Sigmoid colon (tissue), 6 donors: ENCODE measurements at regions not wholly inside any gene's neighbourhood (a gene's known extent, or its start where the extent isn't known, plus 50 kb on each side); places are given as distances from the start of the nearest gene placed in this dataset.

Experiments used
- DNase-seq: peaks from one replicate; pipeline ENCODE4 v3.0.0-alpha.2; 2019
- H3K27ac ChIP-seq, 4 donors: fragments of 200-600 bp; sonication (generic); one replicate each; pipeline ENCODE4 v1.5.1; 2016 to 2019; ENCODE audit warnings: mild to moderate bottlenecking in 1 of 4
- H3K27me3 ChIP-seq, 3 donors: fragments of 200-600 bp; sonication (generic); one replicate each; pipeline ENCODE4 v1.5.1; 2019; ENCODE audit warnings: mild to moderate bottlenecking in 1 of 3
- H3K36me3 ChIP-seq, 4 donors: fragments of 200-600 bp; sonication (generic); one replicate each; pipeline ENCODE4 v1.5.1; 2016 to 2019
- H3K4me1 ChIP-seq, 4 donors: fragments of 200-600 bp; sonication (generic); one replicate each; pipeline ENCODE4 v1.5.1; 2017 to 2019
- H3K4me3 ChIP-seq, 4 donors: fragments of 200-600 bp; sonication (generic); one replicate each; pipeline ENCODE4 v1.5.1; 2017 to 2019; ENCODE audit warnings: mild to moderate bottlenecking in 2 of 4, moderate library complexity in 1 of 4
- H3K9me3 ChIP-seq, 4 donors: fragments of 200-600 bp in 3 of 4; sonication (generic) in 3 of 4; one replicate each; pipeline versions ENCODE4 v1.5.1 to v1.6.1; 2013 to 2019
- EP300 ChIP-seq, 4 donors: sonication (generic); formaldehyde crosslinking; IDR thresholded peaks; one replicate each; pipeline ENCODE4 v1.6.1; 2017; ENCODE audit warnings: antibody characterized with exemption in 4 of 4
- POLR2A ChIP-seq, 2 donors: fragments of 450-650 bp; IDR thresholded peaks; one replicate each; pipeline ENCODE4 v1.6.1; 2016; ENCODE audit warnings: antibody characterized with exemption in 2 of 2, mild to moderate bottlenecking in 2 of 2, moderate library complexity in 2 of 2
- POLR2AphosphoS5 ChIP-seq, 4 donors: sonication (generic); formaldehyde crosslinking; IDR thresholded peaks; one replicate each; pipeline ENCODE4 v1.6.1; 2017; ENCODE audit warnings: antibody characterized with exemption in 4 of 4
- WGBS, 2 donors: extraction: QIAGEN DNeasy Blood & Tissue Kit; methylation state at CpG; one replicate each; pipeline ENCODE4 v1.1.7; 2013; 5-methylcytosine and 5-hydroxymethylcytosine counted together
- intact Hi-C: fragments of 100-400 bp; cut with DNase I; formaldehyde crosslinking; loops from one replicate; pipeline ENCODE4 v1.15.1; 2023
- TF ChIP-seq, protein P1 (sequence below), 4 experiments: fragments of 450-650 bp in 3 of 4; fragments of 200-600 bp in 1 of 4; IDR thresholded peaks; one replicate each; pipeline ENCODE4 v1.5.1; 2016 to 2019; ENCODE audit warnings: antibody characterized with exemption in 4 of 4, mild to moderate bottlenecking in 3 of 4, moderate library complexity in 2 of 4
- donor health status: healthy with polysubstance abuse.
- donor health status: healthy.

DNA sequence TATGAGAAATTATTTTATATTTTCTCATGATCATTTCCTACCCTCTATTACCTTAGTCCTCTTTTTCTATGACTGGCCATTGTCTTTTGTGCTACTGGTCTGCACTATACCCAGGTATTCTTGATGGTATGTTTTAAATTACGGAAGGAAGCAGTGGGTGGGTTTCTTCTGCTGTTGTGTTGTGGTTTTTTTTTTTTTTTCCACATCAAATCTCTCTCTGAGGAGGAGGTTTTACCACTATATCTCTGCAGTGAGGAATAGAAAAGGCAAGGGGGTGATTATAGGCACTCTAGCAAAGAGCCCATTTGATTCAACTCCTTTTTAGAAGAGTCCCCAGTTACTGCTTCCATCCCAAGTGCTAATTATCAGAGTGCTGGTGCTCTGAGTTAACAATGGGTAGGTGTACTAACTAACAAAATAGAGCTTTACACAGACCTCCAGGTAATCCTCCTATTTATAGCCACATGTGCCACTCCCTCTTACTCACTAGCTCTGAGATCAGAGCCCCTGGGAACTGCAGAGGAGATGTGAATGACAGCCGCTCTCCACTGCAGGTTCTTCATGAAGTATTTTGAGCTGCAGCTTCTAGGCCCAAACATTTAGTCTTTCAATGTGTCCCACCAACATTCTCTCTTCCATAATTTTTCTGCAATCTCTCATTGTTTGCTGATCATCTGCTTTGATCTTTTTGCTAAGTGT, 301.6 kb upstream of the GULP1 start:
- H3K27me3 ChIP-seq: no peaks in the 10 kb centered on the region
- H3K27ac ChIP-seq: no peak overlapping the region
- H3K9me3 ChIP-seq: no peaks in the 10 kb centered on the region
- H3K4me1 ChIP-seq: peaks cover 0 to 9% (median 0%) of the 10 kb centered on the region in 4 donors
- no peak for DNase-seq
- no peak for TF ChIP-seq POLR2AphosphoS5 (IDR thresholded peaks at IDR 0.05)
- intact Hi-C loops: no loop called here
- WGBS, 2 donors: 69 to 78% methylated on average over 2 of the region's 2 CpGs
- no peaks in the 10 kb centered on the region for H3K36me3 ChIP-seq
- no peak overlapping the region for H3K4me3 ChIP-seq

DNA sequence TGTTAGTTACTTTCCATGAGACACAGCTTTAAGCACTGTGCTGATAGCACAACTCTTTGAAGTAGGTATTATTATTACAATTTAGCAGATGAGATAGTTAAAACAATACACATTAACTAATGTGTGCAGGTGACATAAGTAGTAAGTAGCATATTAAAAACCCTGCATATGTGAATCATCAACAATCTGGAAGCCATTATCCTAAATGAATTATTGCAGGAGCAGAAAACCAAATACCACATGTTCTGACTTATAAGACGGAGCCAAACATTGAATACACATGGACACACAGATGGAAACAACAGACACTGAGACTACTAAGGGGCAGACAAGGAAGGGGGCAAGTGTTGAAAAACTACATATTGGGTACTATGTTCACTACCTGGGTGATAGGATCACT, 300.3 kb upstream of the GULP1 start:
- H3K9me3 ChIP-seq: no peaks in the 10 kb centered on the region
- H3K4me1 ChIP-seq: peaks cover 0 to 1% (median 0%) of the 10 kb centered on the region in 4 donors
- WGBS, 2 donors: 82 to 93% methylated on average over 1 of the region's 1 CpG
- DNase-seq: no peak
- H3K4me3 ChIP-seq: no peak overlapping the region
- TF ChIP-seq, protein P1, sequence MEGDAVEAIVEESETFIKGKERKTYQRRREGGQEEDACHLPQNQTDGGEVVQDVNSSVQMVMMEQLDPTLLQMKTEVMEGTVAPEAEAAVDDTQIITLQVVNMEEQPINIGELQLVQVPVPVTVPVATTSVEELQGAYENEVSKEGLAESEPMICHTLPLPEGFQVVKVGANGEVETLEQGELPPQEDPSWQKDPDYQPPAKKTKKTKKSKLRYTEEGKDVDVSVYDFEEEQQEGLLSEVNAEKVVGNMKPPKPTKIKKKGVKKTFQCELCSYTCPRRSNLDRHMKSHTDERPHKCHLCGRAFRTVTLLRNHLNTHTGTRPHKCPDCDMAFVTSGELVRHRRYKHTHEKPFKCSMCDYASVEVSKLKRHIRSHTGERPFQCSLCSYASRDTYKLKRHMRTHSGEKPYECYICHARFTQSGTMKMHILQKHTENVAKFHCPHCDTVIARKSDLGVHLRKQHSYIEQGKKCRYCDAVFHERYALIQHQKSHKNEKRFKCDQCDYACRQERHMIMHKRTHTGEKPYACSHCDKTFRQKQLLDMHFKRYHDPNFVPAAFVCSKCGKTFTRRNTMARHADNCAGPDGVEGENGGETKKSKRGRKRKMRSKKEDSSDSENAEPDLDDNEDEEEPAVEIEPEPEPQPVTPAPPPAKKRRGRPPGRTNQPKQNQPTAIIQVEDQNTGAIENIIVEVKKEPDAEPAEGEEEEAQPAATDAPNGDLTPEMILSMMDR (IDR thresholded peaks at IDR 0.05): no peak
- no peak for TF ChIP-seq POLR2A (IDR thresholded peaks at IDR 0.05)
- no peak for TF ChIP-seq POLR2AphosphoS5 (IDR thresholded peaks at IDR 0.05)
- TF ChIP-seq EP300 (IDR thresholded peaks at IDR 0.05): no peak
- intact Hi-C loops: no loop called here
- H3K27ac ChIP-seq: no peak overlapping the region
- no peaks in the 10 kb centered on the region for H3K27me3 ChIP-seq
- no peaks in the 10 kb centered on the region for H3K36me3 ChIP-seq

DNA sequence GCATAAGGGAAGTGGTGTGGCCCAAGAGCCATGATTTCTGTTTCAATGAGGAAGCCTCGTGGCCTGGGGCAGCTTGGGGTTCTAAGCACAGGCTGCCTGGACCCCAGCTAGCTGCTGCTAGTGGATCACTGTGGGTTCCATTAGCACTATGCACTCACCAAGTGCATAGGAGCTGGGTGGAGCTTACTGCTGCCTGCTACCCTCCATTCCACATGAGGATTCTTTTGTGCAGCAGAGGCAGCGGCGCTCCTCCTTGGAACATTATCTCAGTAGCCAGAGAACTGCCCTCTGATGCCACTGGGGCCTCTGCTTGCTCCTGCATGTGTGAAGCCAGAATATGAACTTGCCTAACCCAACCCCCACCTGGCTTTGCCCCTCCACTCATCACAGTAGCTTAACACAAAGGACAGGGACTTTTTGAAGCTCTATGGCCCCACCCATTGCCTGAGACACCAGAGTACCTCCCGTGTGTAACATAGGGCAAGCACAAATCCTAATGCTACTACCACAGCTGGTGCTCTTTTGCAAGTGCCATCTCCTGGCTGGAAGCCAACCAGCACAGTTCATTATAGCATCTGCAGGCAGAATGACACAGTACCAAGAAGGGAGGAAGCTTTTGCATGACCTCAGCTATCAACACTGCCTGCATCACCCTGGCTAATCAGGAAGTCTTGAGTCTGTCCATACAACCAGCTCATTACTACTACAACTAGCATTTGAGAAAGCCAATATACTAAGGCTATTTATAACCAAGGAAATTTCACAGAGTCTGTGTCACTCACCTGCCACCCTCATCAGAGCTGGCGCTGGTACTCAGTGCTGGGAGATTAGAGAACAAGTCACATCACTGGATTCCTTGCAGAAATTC, 297.0 kb upstream of the GULP1 start:
- intact Hi-C loops: no loop called here
- H3K9me3 ChIP-seq: no peaks in the 10 kb centered on the region
- no peak for TF ChIP-seq POLR2AphosphoS5 (IDR thresholded peaks at IDR 0.05)
- TF ChIP-seq, protein P1 (IDR thresholded peaks at IDR 0.05): no peak
- no peak overlapping the region for H3K4me3 ChIP-seq
- no peak for DNase-seq
- H3K27ac ChIP-seq: no peak overlapping the region
- H3K27me3 ChIP-seq: no peaks in the 10 kb centered on the region
- 66 to 73% methylated on average over 5 of the region's 5 CpGs for WGBS, 2 donors
- H3K4me1 ChIP-seq: no peaks in the 10 kb centered on the region
- no peaks in the 10 kb centered on the region for H3K36me3 ChIP-seq

DNA sequence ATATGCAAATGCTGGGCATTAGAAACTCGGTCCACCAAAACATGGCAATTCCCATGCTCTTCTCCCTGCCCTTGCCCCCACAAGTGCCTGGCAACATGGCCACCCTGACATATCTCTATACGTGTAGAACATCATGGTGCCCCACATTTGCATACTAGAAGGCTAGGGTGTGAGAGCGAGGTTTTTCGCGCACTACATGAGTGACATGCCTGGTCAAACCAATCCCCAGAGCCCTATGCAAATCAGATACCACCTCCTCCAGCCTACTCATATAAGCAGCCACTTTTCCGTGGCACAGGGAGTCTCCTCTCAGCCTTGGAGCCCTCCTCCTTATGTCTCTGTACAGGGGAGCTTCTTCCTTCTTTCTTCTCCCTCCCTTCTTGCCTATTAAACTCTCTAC, 296.1 kb upstream of the GULP1 start:
- no peak for DNase-seq
- H3K9me3 ChIP-seq: no peaks in the 10 kb centered on the region
- no peak overlapping the region for H3K4me3 ChIP-seq
- TF ChIP-seq EP300 (IDR thresholded peaks at IDR 0.05) (no peak), POLR2AphosphoS5 (IDR thresholded peaks at IDR 0.05) (no peak)
- TF ChIP-seq, protein P1 (IDR thresholded peaks at IDR 0.05): no peak
- H3K27ac ChIP-seq: no peak overlapping the region
- no peaks in the 10 kb centered on the region for H3K4me1 ChIP-seq
- WGBS, 2 donors: 73 to 83% methylated on average over 6 of the region's 6 CpGs
- no peaks in the 10 kb centered on the region for H3K27me3 ChIP-seq
- H3K36me3 ChIP-seq: no peaks in the 10 kb centered on the region
- intact Hi-C loops: no loop called here

DNA sequence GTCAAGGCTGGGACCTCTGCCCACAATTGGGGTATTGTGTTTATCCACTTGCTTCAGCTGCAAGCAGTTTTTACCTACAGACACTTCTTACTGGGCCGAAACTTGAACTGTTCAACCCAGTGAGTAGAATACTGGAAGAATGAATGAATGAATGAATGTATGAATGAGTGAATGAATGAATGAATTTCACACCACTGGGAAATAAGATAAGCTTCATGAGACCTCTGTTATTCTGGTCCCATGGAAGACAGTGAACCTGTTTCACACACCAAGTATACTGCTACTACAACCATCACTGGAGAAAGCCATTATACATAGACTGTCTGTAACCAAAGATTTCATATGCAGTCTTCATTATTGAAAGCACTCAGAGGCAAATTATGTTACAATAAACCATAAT, 295.0 kb upstream of the GULP1 start:
- Histone ChIP-seq H3K36me3 (no peaks in the 10 kb centered on the region), H3K4me1 (no peaks in the 10 kb centered on the region), H3K4me3 (no peak overlapping the region), H3K27ac (no peak overlapping the region), H3K27me3 (no peaks in the 10 kb centered on the region), H3K9me3 (no peaks in the 10 kb centered on the region)
- no peak for DNase-seq
- TF ChIP-seq POLR2AphosphoS5 (IDR thresholded peaks at IDR 0.05): no peak
- TF ChIP-seq, protein P1 (IDR thresholded peaks at IDR 0.05): no peak
- no peak for TF ChIP-seq POLR2A (IDR thresholded peaks at IDR 0.05)
- TF ChIP-seq EP300 (IDR thresholded peaks at IDR 0.05): no peak
- intact Hi-C loops: no loop called here
- WGBS, 2 donors: 93 to 95% methylated on average over 1 of the region's 1 CpG
